Neural cell (in vitro differentiated cells): ENCODE measurements at regions not wholly inside any gene's neighbourhood (a gene's known extent, or its start where the extent isn't known, plus 50 kb on each side); places are given as distances from the start of the nearest gene placed in this dataset.

ENCODE experiments used
- H2AFZ ChIP-seq: fragments of 200-600, 300-800 bp; sonication (generic), shearing (Covaris generic); 2 replicates; pipeline ENCODE4 v1.6.0; 2014; ENCODE audit warnings: low read depth, mild to moderate bottlenecking, antibody characterized with exemption, low read length, moderate library complexity
- H3F3A ChIP-seq: fragments of 200-600 bp; shearing (Covaris generic); 2 replicates; pipeline ENCODE4 v1.6.1; 2016; ENCODE audit warnings: mild to moderate bottlenecking, moderate library complexity, mixed read lengths, antibody characterized with exemption, low read length; ENCODE audit not compliant: insufficient read depth, poor library complexity, severe bottlenecking
- H3K27ac ChIP-seq: fragments of 200-600, 300-800 bp; sonication (generic), shearing (Covaris generic); 2 replicates; pipeline ENCODE4 v1.5.1; 2014; ENCODE audit warnings: mild to moderate bottlenecking, low read length, moderate library complexity
- H3K27me3 ChIP-seq: fragments of 300-800, 200-600 bp; sonication (generic), shearing (Covaris generic); 2 replicates; pipeline ENCODE4 v1.6.0; 2014; ENCODE audit warnings: mild to moderate bottlenecking, low read depth, low read length, moderate library complexity; ENCODE audit not compliant: insufficient read depth
- H3K36me3 ChIP-seq: fragments of 300-800, 200-600 bp; sonication (generic), shearing (Covaris generic); 2 replicates; pipeline ENCODE4 v1.5.1; 2014; ENCODE audit warnings: mild to moderate bottlenecking, antibody characterized with exemption, low read length, moderate library complexity; ENCODE audit not compliant: insufficient read depth
- H3K4me2 ChIP-seq: fragments of 300-800, 200-600 bp; sonication (generic), shearing (Covaris generic); 2 replicates; pipeline ENCODE4 v1.6.0; 2014; ENCODE audit warnings: mild to moderate bottlenecking, low read length
- H3K4me3 ChIP-seq: fragments of 300-800, 200-600 bp; sonication (generic), shearing (Covaris generic); 2 replicates; pipeline ENCODE4 v1.5.1; 2014; ENCODE audit warnings: mild to moderate bottlenecking, low read length, moderate library complexity
- H3K79me2 ChIP-seq: fragments of 200-600 bp; shearing (Covaris generic); replicated peaks from 2 replicates; pipeline ENCODE4 v1.6.0; 2014; ENCODE audit warnings: mild to moderate bottlenecking, low read length, moderate library complexity; ENCODE audit not compliant: insufficient read depth
- H3K9ac ChIP-seq: fragments of 300-800, 200-600 bp; sonication (generic), shearing (Covaris generic); 2 replicates; pipeline ENCODE4 v1.6.1; 2016; ENCODE audit warnings: mild to moderate bottlenecking, low read length, mixed read lengths
- H3K9me2 ChIP-seq: fragments of 200-600 bp; shearing (Covaris generic); 2 replicates; pipeline ENCODE4 v1.6.1; 2016; ENCODE audit warnings: mild to moderate bottlenecking, low read length, mixed read lengths; ENCODE audit not compliant: insufficient read depth
- H3K9me3 ChIP-seq: fragments of 200-600, 300-800 bp; sonication (generic), shearing (Covaris generic); 2 replicates; pipeline ENCODE4 v1.6.1; 2016; ENCODE audit warnings: mild to moderate bottlenecking, mixed run types, low read length, moderate library complexity, mixed read lengths
- H4K20me1 ChIP-seq: fragments of 200-600 bp; shearing (Covaris generic); 2 replicates; pipeline ENCODE4 v1.6.1; 2016; ENCODE audit warnings: mild to moderate bottlenecking, mixed run types; ENCODE audit not compliant: insufficient read depth
- EP300 ChIP-seq: fragments of 450-650 bp; conservative IDR thresholded peaks from 2 replicates; pipeline ENCODE4 v1.6.1; 2014; ENCODE audit warnings: antibody characterized with exemption, mild to moderate bottlenecking, moderate library complexity; ENCODE audit not compliant: poor library complexity, severe bottlenecking
- EZH2 ChIP-seq: fragments of 200-600, 300-800 bp; shearing (Covaris generic), sonication (generic); IDR thresholded peaks from 2 replicates; pipeline ENCODE4 v1.6.1; 2014; ENCODE audit warnings: antibody characterized with exemption, low read length, borderline replicate concordance, mild to moderate bottlenecking; ENCODE audit not compliant: insufficient read depth, poor library complexity, severe bottlenecking
- MXI1 ChIP-seq: fragments of 450-650 bp; conservative IDR thresholded peaks from 2 replicates; pipeline ENCODE4 v1.6.1; 2014; ENCODE audit warnings: antibody characterized with exemption, mild to moderate bottlenecking; ENCODE audit not compliant: poor library complexity, severe bottlenecking
- POLR2AphosphoS5 ChIP-seq: IDR thresholded peaks from 2 replicates; pipeline ENCODE4 v1.6.1; 2012
- RAD21 ChIP-seq: fragments of 450-650 bp; conservative IDR thresholded peaks from 2 replicates; pipeline ENCODE4 v1.6.1; 2014; ENCODE audit warnings: antibody characterized with exemption, mild to moderate bottlenecking, moderate library complexity
- SMC3 ChIP-seq: fragments of 450-650 bp; conservative IDR thresholded peaks from 2 replicates; pipeline ENCODE4 v1.6.1; 2014; ENCODE audit warnings: antibody characterized with exemption, mild to moderate bottlenecking, moderate library complexity; ENCODE audit not compliant: poor library complexity
- TAF1 ChIP-seq: IDR thresholded peaks from 2 replicates; pipeline ENCODE4 v1.6.1; 2012; ENCODE audit warnings: low read depth
- TF ChIP-seq, protein P1 (sequence below): IDR thresholded peaks from 2 replicates; pipeline ENCODE4 v1.6.1; 2012; ENCODE audit warnings: borderline replicate concordance
- TF ChIP-seq, protein P2 (sequence below): fragments of 450-650 bp; IDR thresholded peaks from 2 replicates; pipeline ENCODE4 v1.5.1; 2014; ENCODE audit warnings: antibody characterized with exemption, mild to moderate bottlenecking, moderate library complexity; ENCODE audit not compliant: poor library complexity, severe bottlenecking

- Histone ChIP-seq H4K20me1 (no peaks in the 10 kb centered on the region), H3K4me2 (no peak overlapping the region), H3F3A (no peaks in the 10 kb centered on the region), H3K36me3 (no peaks in the 10 kb centered on the region), H3K27me3 (no peaks in the 10 kb centered on the region), H2AFZ (no peak overlapping the region), H3K9me3 (no peaks in the 10 kb centered on the region), H3K9ac (no peak overlapping the region), H3K79me2 (no peaks in the 10 kb centered on the region), H3K4me3 (no peak overlapping the region), H3K9me2 (no peaks in the 10 kb centered on the region), H3K27ac (no peak overlapping the region)
- TF ChIP-seq POLR2AphosphoS5 (peak; percentile 68), SMC3 (no peak), TAF1 (no peak), EZH2 (no peak), MXI1 (no peak), RAD21 (no peak)
- TF ChIP-seq, protein P1, sequence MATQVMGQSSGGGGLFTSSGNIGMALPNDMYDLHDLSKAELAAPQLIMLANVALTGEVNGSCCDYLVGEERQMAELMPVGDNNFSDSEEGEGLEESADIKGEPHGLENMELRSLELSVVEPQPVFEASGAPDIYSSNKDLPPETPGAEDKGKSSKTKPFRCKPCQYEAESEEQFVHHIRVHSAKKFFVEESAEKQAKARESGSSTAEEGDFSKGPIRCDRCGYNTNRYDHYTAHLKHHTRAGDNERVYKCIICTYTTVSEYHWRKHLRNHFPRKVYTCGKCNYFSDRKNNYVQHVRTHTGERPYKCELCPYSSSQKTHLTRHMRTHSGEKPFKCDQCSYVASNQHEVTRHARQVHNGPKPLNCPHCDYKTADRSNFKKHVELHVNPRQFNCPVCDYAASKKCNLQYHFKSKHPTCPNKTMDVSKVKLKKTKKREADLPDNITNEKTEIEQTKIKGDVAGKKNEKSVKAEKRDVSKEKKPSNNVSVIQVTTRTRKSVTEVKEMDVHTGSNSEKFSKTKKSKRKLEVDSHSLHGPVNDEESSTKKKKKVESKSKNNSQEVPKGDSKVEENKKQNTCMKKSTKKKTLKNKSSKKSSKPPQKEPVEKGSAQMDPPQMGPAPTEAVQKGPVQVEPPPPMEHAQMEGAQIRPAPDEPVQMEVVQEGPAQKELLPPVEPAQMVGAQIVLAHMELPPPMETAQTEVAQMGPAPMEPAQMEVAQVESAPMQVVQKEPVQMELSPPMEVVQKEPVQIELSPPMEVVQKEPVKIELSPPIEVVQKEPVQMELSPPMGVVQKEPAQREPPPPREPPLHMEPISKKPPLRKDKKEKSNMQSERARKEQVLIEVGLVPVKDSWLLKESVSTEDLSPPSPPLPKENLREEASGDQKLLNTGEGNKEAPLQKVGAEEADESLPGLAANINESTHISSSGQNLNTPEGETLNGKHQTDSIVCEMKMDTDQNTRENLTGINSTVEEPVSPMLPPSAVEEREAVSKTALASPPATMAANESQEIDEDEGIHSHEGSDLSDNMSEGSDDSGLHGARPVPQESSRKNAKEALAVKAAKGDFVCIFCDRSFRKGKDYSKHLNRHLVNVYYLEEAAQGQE: no peak
Observed at GRCh38 chr6:72461144-72461543, 160.7 kb upstream of the KCNQ5 start.

GRCh38 chr6:72464246-72464645 is 157.6 kb upstream of the KCNQ5 start:
- Histone ChIP-seq H3K4me2 (no peak overlapping the region), H3K4me3 (no peak overlapping the region), H3K27me3 (no peaks in the 10 kb centered on the region), H2AFZ (no peak overlapping the region), H3F3A (no peaks in the 10 kb centered on the region), H3K27ac (no peak overlapping the region), H4K20me1 (no peaks in the 10 kb centered on the region), H3K9me2 (no peaks in the 10 kb centered on the region), H3K79me2 (no peaks in the 10 kb centered on the region), H3K9me3 (no peaks in the 10 kb centered on the region), H3K36me3 (no peaks in the 10 kb centered on the region), H3K9ac (no peak overlapping the region)
- TF ChIP-seq TAF1 (no peak), EZH2 (no peak), MXI1 (no peak), EP300 (no peak), RAD21 (no peak), POLR2AphosphoS5 (no peak), SMC3 (no peak)
- TF ChIP-seq, protein P2, sequence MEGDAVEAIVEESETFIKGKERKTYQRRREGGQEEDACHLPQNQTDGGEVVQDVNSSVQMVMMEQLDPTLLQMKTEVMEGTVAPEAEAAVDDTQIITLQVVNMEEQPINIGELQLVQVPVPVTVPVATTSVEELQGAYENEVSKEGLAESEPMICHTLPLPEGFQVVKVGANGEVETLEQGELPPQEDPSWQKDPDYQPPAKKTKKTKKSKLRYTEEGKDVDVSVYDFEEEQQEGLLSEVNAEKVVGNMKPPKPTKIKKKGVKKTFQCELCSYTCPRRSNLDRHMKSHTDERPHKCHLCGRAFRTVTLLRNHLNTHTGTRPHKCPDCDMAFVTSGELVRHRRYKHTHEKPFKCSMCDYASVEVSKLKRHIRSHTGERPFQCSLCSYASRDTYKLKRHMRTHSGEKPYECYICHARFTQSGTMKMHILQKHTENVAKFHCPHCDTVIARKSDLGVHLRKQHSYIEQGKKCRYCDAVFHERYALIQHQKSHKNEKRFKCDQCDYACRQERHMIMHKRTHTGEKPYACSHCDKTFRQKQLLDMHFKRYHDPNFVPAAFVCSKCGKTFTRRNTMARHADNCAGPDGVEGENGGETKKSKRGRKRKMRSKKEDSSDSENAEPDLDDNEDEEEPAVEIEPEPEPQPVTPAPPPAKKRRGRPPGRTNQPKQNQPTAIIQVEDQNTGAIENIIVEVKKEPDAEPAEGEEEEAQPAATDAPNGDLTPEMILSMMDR: no peak
- TF ChIP-seq, protein P1: no peak
